Common myeloid progenitor, CD34-positive (primary cell): ENCODE measurements at regions not wholly inside any gene's neighbourhood (a gene's known extent, or its start where the extent isn't known, plus 50 kb on each side); places are given as distances from the start of the nearest gene placed in this dataset.

Source experiments
- CTCF ChIA-PET: fragments of 350-600 bp; sonication (Branson Sonifier 250); formaldehyde crosslinking; loops from one replicate; lab custom pipeline; 2021; ENCODE audit warnings: antibody characterized with exemption; lab: Charles Lee
- POLR2A ChIA-PET: fragments of 350-600 bp; sonication (Branson Sonifier 250); formaldehyde crosslinking; loops from one replicate; lab custom pipeline; 2021; ENCODE audit warnings: antibody characterized with exemption; lab: Charles Lee
- DNase-seq, 3 donors: peaks; one replicate each; pipeline versions ENCODE4 v3.0.0 to v3.0.0-alpha.2; 2013
- H3K27ac ChIP-seq, 2 experiments: 1 replicate in 1 of 2; 2 replicates in 1 of 2; pipeline ENCODE4 v1.7.0; 2013; ENCODE audit warnings: inconsistent platforms in 2 of 2, low read length in 2 of 2, mild to moderate bottlenecking in 2 of 2, low read depth in 1 of 2, moderate library complexity in 1 of 2; ENCODE audit not compliant: severe bottlenecking in 2 of 2, insufficient read depth in 1 of 2, poor library complexity in 1 of 2
- H3K27me3 ChIP-seq, 5 experiments: replicated peaks in 2 of 5; 1 replicate in 3 of 5; 2 replicates in 2 of 5; pipeline versions ENCODE4 v1.6.1 to v1.7.0; 2013; ENCODE audit warnings: low read length in 4 of 5, mild to moderate bottlenecking in 2 of 5, moderate library complexity in 2 of 5, inconsistent platforms in 1 of 5; ENCODE audit not compliant: insufficient read depth in 5 of 5, control insufficient read depth in 4 of 5
- H3K36me3 ChIP-seq, 4 experiments: 1 replicate in 2 of 4; 2 replicates in 2 of 4; pipeline versions ENCODE4 v1.6.1 to v1.7.0; 2013; ENCODE audit warnings: low read length in 3 of 4, control low read depth in 1 of 4, mild to moderate bottlenecking in 1 of 4; ENCODE audit not compliant: control insufficient read depth in 4 of 4, insufficient read depth in 4 of 4
- H3K4me1 ChIP-seq, 4 experiments: 1 replicate in 3 of 4; 2 replicates in 1 of 4; pipeline versions ENCODE4 v1.6.1 to v1.7.1; 2013; ENCODE audit warnings: low read length in 3 of 4, mild to moderate bottlenecking in 3 of 4, control low read depth in 1 of 4, inconsistent platforms in 1 of 4, moderate library complexity in 1 of 4; ENCODE audit not compliant: control insufficient read depth in 4 of 4, insufficient read depth in 4 of 4; ENCODE audit errors: control extremely low read depth in 1 of 4
- H3K4me3 ChIP-seq, 7 experiments: 1 replicate in 4 of 7; 2 replicates in 3 of 7; pipeline versions ENCODE4 v1.5.1 to v1.7.0; 2013; ENCODE audit warnings: mild to moderate bottlenecking in 7 of 7, low read length in 6 of 7, moderate library complexity in 6 of 7, inconsistent platforms in 2 of 7, low read depth in 2 of 7, control low read depth in 1 of 7; ENCODE audit not compliant: insufficient read depth in 4 of 7, control insufficient read depth in 1 of 7; ENCODE audit errors: extremely low read depth in 1 of 7
- H3K9me3 ChIP-seq, 5 experiments: 1 replicate in 4 of 5; 2 replicates in 1 of 5; pipeline versions ENCODE4 v1.6.1 to v1.7.1; 2013; ENCODE audit warnings: low read length in 4 of 5, mild to moderate bottlenecking in 2 of 5, inconsistent platforms in 1 of 5, low read depth in 1 of 5, moderate library complexity in 1 of 5; ENCODE audit not compliant: control insufficient read depth in 4 of 5, insufficient read depth in 2 of 5; ENCODE audit errors: control extremely low read depth in 1 of 5
- WGBS: methylation state at CpG from one replicate; pipeline ENCODE4 v1.1.5; 2013; ENCODE audit not compliant: insufficient coverage; 5-methylcytosine and 5-hydroxymethylcytosine counted together

DNA sequence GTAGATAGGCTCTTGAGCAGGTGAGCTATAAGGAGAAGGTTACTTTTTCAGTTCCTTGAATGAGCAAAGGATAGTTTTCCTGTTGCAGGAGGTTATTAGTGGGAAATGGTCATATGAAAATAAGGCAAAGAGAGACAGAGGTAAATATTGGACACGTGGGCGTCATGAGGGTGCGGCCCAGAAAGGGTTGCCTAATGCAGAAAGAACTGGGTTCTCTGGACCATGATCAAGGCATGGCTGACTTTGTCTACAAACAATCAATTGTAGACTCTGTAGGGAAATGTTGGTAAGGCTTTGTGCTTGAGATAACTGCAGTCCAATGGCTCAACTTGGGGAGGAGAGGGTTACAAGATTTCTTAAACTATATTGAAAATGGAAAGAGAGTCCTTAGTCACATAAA lies 585.8 kb downstream of the BCL11A start:
- Histone ChIP-seq H3K9me3 (no peaks in the 10 kb centered on the region), H3K4me3 (no peak overlapping the region), H3K36me3 (no peaks in the 10 kb centered on the region), H3K27ac (no peak overlapping the region), H3K4me1 (peaks cover 0 to 9% (median 1%) of the 10 kb centered on the region in 4 experiments), H3K27me3 (no peaks in the 10 kb centered on the region)
- CTCF ChIA-PET: no interaction called here
- no peak for DNase-seq
- 100% methylated on average over 3 of the region's 3 CpGs for whole genome bisulfite sequencing
- POLR2A ChIA-PET: no interaction called here

- no peak overlapping the region for H3K4me3 ChIP-seq
- no peak overlapping the region for H3K27ac ChIP-seq
- ChIA-PET CTCF (interaction anchor here (0.5 to 0.6 kb wide), 2 partner anchors 611 to 763 kb away, joined by 3 read pairs; no protein-coding TSS in a partner anchor), POLR2A (no interaction called here)
- H3K9me3 ChIP-seq: no peaks in the 10 kb centered on the region
- peaks cover 0 to 9% (median 4%) of the 10 kb centered on the region in 4 experiments for H3K4me1 ChIP-seq
- no peaks in the 10 kb centered on the region for H3K27me3 ChIP-seq
- no peak for DNase-seq
- no peaks in the 10 kb centered on the region for H3K36me3 ChIP-seq
These were observed 590.3 kb downstream of the BCL11A start for GRCh38 chr2:59963157-59963556.

DNA sequence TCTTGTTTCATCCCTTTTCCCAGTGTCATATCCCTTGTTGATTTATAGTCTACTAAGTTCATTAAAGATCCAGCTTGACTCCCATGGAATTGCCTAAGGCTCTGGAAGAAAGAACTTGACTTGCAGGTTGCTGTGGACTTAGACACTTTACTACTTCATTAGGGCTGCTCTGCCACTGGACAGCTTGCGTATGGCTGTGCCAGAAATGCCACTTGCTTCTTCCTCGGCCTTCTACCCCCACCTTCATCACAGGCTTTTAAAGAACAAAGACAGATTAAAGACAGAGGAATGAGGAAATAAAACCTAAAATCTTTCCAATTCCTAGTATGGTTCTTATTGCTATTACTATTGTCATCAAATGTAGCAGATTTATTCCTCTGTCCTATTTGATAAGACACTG lies 591.7 kb downstream of the BCL11A start:
- H3K27me3 ChIP-seq: no peaks in the 10 kb centered on the region
- H3K9me3 ChIP-seq: no peaks in the 10 kb centered on the region
- no peak for DNase-seq
- peaks cover 3 to 18% (median 9%) of the 10 kb centered on the region in 4 experiments for H3K4me1 ChIP-seq
- H3K4me3 ChIP-seq: no peak overlapping the region
- WGBS: no CpG with 5 or more reads among the region's 2 CpGs
- H3K27ac ChIP-seq: no peak overlapping the region
- H3K36me3 ChIP-seq: no peaks in the 10 kb centered on the region
- ChIA-PET CTCF (no interaction called here), POLR2A (no interaction called here)

DNA sequence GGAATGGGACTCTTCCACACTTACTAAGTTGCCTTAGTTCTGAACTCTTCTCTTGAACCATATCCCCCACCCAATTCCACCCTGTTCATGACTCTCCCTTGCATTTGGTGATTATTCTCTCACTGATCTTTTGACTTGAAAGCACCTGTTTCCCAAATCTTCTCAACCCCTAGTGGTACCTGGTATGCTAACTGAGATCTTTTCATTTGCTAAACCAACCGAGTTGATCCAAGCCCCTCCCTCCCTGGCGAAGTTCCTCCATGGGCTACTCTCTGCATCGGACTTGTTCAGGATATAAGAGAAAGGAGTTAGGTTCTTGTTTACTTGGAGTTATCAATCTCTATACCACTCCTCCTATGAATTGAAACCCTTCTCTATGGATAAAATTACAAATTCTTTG lies 593.5 kb downstream of the BCL11A start:
- DNase-seq: no peak
- Histone ChIP-seq H3K27ac (no peak overlapping the region), H3K36me3 (no peaks in the 10 kb centered on the region), H3K9me3 (no peaks in the 10 kb centered on the region), H3K4me3 (no peak overlapping the region), H3K27me3 (no peaks in the 10 kb centered on the region), H3K4me1 (peaks cover 5 to 14% (median 12%) of the 10 kb centered on the region in 4 experiments)
- POLR2A ChIA-PET: no interaction called here
- WGBS: no CpG with 5 or more reads among the region's 3 CpGs
- CTCF ChIA-PET: interaction anchor here (0.6 kb wide), 1 partner anchor 233 kb away, joined by 3 read pairs; no protein-coding TSS in a partner anchor

- H3K27ac ChIP-seq: no peak overlapping the region
- H3K36me3 ChIP-seq: no peaks in the 10 kb centered on the region
- no peak for DNase-seq
- no peak overlapping the region for H3K4me3 ChIP-seq
- POLR2A ChIA-PET: interaction anchor here (0.6 kb wide), 1 partner anchor 145 kb away, joined by 3 read pairs; no protein-coding TSS in a partner anchor
- 100% methylated on average over 1 of the region's 1 CpG for WGBS
- H3K27me3 ChIP-seq: no peaks in the 10 kb centered on the region
- CTCF ChIA-PET: interaction anchor here (1.3 kb wide), 1 partner anchor 45 kb away, joined by 3 read pairs; no protein-coding TSS in a partner anchor
- peaks cover 5 to 14% (median 12%) of the 10 kb centered on the region in 4 experiments for H3K4me1 ChIP-seq
- H3K9me3 ChIP-seq: no peaks in the 10 kb centered on the region
These were observed 596.0 kb downstream of the BCL11A start for GRCh38 chr2:59957504-59957903.

GRCh38 chr2:59956981-59957380 lies 596.5 kb downstream of the BCL11A start:
- POLR2A ChIA-PET: interaction anchor here (0.6 kb wide), 1 partner anchor 144 kb away, joined by 3 read pairs; no protein-coding TSS in a partner anchor

DNA sequence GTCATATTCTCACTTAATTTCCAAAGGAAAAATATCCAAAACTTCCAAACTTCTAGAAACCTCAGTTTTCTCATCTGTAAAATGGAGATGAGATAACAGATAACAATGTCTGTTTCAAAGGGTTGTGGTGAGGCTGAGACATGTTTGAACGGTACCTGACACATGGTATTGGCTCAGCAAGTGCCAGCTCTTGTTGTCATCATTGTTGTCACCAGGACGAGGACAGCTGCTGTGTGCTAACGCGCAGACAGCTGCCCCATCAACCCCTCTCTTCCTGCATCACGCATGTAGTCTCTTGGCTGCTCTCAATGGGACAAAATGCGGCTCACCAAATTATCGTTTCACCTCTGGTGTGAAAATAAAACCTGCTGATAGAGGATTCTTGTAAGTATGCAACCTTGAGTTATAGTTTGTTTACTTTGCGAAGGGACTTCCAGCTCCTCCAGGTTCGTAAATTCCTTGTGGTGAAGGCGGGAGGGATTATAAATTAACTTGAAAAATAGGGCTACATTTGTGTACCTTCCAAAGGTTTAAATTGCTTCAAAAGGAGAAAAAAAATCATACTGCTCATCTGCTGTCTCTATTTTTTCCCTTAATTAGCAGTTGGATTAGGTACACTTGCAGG lies 605.4 kb downstream of the BCL11A start:
- CTCF ChIA-PET: no interaction called here
- H3K36me3 ChIP-seq: no peaks in the 10 kb centered on the region
- no peak overlapping the region for H3K27ac ChIP-seq
- 75% methylated on average over 4 of the region's 10 CpGs for WGBS
- H3K9me3 ChIP-seq: no peaks in the 10 kb centered on the region
- POLR2A ChIA-PET: no interaction called here
- DNase-seq: no peak
- peaks cover 0 to 2% (median 0%) of the 10 kb centered on the region in 4 experiments for H3K4me1 ChIP-seq
- H3K4me3 ChIP-seq: no peak overlapping the region
- no peaks in the 10 kb centered on the region for H3K27me3 ChIP-seq

More at GRCh38 chr2:59956981-59957380, 596.5 kb downstream of the BCL11A start:
- H3K4me1 ChIP-seq: peaks cover 5 to 14% (median 12%) of the 10 kb centered on the region in 4 experiments
- H3K9me3 ChIP-seq: no peaks in the 10 kb centered on the region
- no peak overlapping the region for H3K27ac ChIP-seq
- CTCF ChIA-PET: interaction anchor here (1.3 kb wide), 1 partner anchor 46 kb away, joined by 3 read pairs; no protein-coding TSS in a partner anchor
- WGBS: 7% methylated on average over 3 of the region's 4 CpGs
- H3K4me3 ChIP-seq: peak overlapping the region in 1 of 7 experiments; percentile 44
- no peaks in the 10 kb centered on the region for H3K36me3 ChIP-seq
- peak; percentile 2 to 74 (median 64) for DNase-seq
- H3K27me3 ChIP-seq: no peaks in the 10 kb centered on the region
